A673 (cell line): ENCODE measurements at regions not wholly inside any gene's neighbourhood (a gene's known extent, or its start where the extent isn't known, plus 50 kb on each side); places are given as distances from the start of the nearest gene placed in this dataset.

ENCODE experiments used
- CTCF ChIP-seq: fragments of 300-800, 200-600 bp; sonication (generic); conservative IDR thresholded peaks from 2 replicates; pipeline ENCODE4 v1.5.1; 2017; ENCODE audit warnings: low read depth, mild to moderate bottlenecking, antibody characterized with exemption, low read length, moderate library complexity, mixed read lengths
- EZH2 ChIP-seq: fragments of 200-600 bp; sonication (generic); IDR thresholded peaks from 2 replicates; pipeline ENCODE4 v1.6.1; 2017; ENCODE audit warnings: borderline replicate concordance, low read depth, mild to moderate bottlenecking, mixed read lengths, antibody characterized with exemption, low read length; ENCODE audit not compliant: poor library complexity, severe bottlenecking

GRCh38 chrX:65595460-65595876 lies 60.9 kb upstream of the LAS1L start:
- TF ChIP-seq CTCF (peak; percentile 99), EZH2 (no peak)
